OCI-LY7 (cell line): ENCODE measurements at regions not wholly inside any gene's neighbourhood (a gene's known extent, or its start where the extent isn't known, plus 50 kb on each side); places are given as distances from the start of the nearest gene placed in this dataset.

Experiments
- CTCF ChIP-seq: fragments of 200-600 bp; sonication (generic); conservative IDR thresholded peaks from 2 replicates; pipeline ENCODE4 v1.5.1; 2014; ENCODE audit warnings: mild to moderate bottlenecking, antibody characterized with exemption, low read length, moderate library complexity, mixed read lengths
- EZH2phosphoT487 ChIP-seq: fragments of 200-600 bp; sonication (generic); IDR thresholded peaks from 2 replicates; pipeline ENCODE4 v1.6.1; 2018; ENCODE audit warnings: low read depth, borderline replicate concordance, mild to moderate bottlenecking, mixed run types, antibody characterized with exemption, low read length, moderate library complexity, mixed read lengths

- no peak for TF ChIP-seq CTCF
- TF ChIP-seq EZH2phosphoT487, result no peak
These were observed 102.0 kb upstream of the FUT8 start for GRCh38 chr14:65310568-65310967.
